NT2/D1 (cell line): ENCODE measurements at regions not wholly inside any gene's neighbourhood (a gene's known extent, or its start where the extent isn't known, plus 50 kb on each side); places are given as distances from the start of the nearest gene placed in this dataset.
"Not testable (repeated sequence)": the region's sequence is repeated elsewhere in the genome, so short reads cannot be mapped to it uniquely, and the experiment has no call there.

Source experiments
- DNase-seq: peaks from one replicate; pipeline ENCODE4 v3.0.0-alpha.2; 2011; ENCODE audit warnings: low read depth, low spot score
- H3K27me3 ChIP-seq: 2 replicates; pipeline ENCODE4 v1.6.0; 2011; ENCODE audit warnings: mild to moderate bottlenecking; ENCODE audit not compliant: insufficient read length, insufficient read depth
- H3K36me3 ChIP-seq: 2 replicates; pipeline ENCODE4 v1.6.1; 2011; ENCODE audit warnings: mild to moderate bottlenecking, low read length, mixed read lengths; ENCODE audit not compliant: insufficient read depth, insufficient read length
- H3K4me1 ChIP-seq: 2 replicates; pipeline ENCODE4 v1.5.1; 2011; ENCODE audit not compliant: insufficient read depth, insufficient read length
- H3K4me3 ChIP-seq: 2 replicates; pipeline ENCODE4 v1.5.1; 2011; ENCODE audit warnings: low read depth; ENCODE audit not compliant: insufficient read length
- H3K9ac ChIP-seq: 2 replicates; pipeline ENCODE4 v1.6.0; 2011; ENCODE audit warnings: low read depth; ENCODE audit not compliant: insufficient read length
- H3K9me3 ChIP-seq: 2 replicates; pipeline ENCODE4 v1.5.1; 2011; ENCODE audit warnings: mild to moderate bottlenecking, low read length; ENCODE audit not compliant: insufficient read depth
- SUZ12 ChIP-seq: IDR thresholded peaks from 2 replicates; pipeline ENCODE4 v1.6.1; 2011; ENCODE audit not compliant: insufficient read length, insufficient read depth; ENCODE audit errors: extremely low read depth
- YY1 ChIP-seq: IDR thresholded peaks from 2 replicates; pipeline ENCODE4 v1.6.1; 2011; ENCODE audit not compliant: insufficient read length, insufficient read depth
- ZNF274 ChIP-seq: IDR thresholded peaks from 2 replicates; pipeline ENCODE4 v1.6.1; 2011; ENCODE audit warnings: mild to moderate bottlenecking, low read depth, low read length

DNA sequence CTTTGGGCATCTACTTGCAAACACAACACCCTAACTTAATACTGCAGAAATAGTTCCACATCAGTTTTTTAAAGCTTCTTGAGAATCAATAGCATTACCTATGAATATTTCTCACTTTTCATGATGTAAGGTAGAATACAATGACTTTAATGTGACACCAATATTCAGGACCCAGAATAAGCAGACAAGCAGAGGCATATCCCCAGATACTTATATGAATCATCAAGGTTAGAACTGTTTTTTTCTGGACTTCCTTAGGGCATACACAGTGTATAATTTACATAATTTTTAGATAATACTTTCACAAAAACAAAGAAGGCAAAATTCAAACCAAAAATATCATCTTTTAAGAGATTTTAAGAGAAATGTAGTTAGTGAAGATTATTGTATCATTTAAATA lies 885.8 kb downstream of the FSCB start:
- Histone ChIP-seq H3K27me3 (no peaks in the 10 kb centered on the region), H3K36me3 (no peaks in the 10 kb centered on the region), H3K4me3 (no peak overlapping the region), H3K9ac (no peak overlapping the region), H3K9me3 (peaks cover 6% of the 10 kb centered on the region), H3K4me1 (no peaks in the 10 kb centered on the region)
- DNase-seq = no peak
- no peak for TF ChIP-seq ZNF274
- no peak for TF ChIP-seq YY1
- TF ChIP-seq SUZ12 = no peak

DNA sequence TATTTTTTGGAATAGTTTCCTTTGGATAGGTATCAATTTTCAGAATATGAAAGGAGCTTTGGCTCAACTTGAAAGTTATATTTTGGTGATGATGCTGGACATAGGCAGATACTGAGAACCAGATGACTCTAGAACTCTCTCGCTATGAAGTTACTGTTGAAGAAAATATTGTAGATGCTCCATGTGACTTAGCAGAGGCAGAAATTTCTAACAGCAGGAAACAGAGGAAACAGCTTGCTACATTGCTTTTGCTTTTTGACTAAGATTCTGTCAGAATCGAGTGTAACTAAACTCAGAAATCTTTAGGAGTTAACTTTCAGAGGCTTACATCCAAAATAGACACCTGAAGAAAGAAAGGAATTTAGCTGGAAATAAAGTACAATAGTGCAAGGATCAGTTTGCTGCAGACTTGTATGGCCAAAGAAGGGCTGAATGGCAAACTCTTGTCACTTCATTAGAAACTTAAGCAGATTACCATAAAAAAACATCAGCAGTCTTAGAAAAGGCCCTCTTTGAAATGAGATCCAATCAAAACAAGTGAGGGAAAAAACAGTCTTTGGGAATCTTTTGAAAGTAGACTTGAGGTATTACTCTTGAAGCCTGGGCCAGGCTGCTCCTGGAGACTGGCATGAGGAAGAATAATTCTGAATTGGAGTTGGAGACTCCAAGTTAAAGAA lies 911.8 kb downstream of the FSCB start:
- Histone ChIP-seq H3K4me1 (no peaks in the 10 kb centered on the region), H3K36me3 (no peaks in the 10 kb centered on the region), H3K27me3 (no peaks in the 10 kb centered on the region), H3K9me3 (no peaks in the 10 kb centered on the region), H3K4me3 (no peak overlapping the region), H3K9ac (no peak overlapping the region)
- TF ChIP-seq ZNF274 (no peak), SUZ12 (no peak), YY1 (no peak)
- no peak for DNase-seq

DNA sequence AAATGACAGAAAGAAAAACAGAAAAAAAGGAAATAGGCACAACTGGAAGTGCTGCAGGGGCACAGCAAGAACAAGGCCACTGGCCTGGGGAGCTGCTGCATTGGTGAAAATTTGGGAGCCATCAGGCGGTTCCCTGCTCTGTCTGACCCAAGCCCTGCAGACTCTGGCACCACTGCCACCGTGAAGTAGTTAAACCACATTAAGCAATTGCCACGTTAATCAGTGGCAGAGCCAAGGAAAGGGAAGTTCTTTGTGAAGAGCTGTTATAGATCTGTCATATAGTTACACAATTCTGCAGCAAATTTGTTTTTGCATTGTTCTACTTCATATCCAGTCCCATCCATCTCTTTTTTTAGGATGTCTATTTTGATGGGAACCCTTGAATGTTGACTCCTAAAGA lies 915.3 kb downstream of the FSCB start:
- no peaks in the 10 kb centered on the region for H3K27me3 ChIP-seq
- H3K4me3 ChIP-seq = no peak overlapping the region
- H3K36me3 ChIP-seq = no peaks in the 10 kb centered on the region
- DNase-seq = no peak
- no peaks in the 10 kb centered on the region for H3K9me3 ChIP-seq
- no peak overlapping the region for H3K9ac ChIP-seq
- no peaks in the 10 kb centered on the region for H3K4me1 ChIP-seq
- no peak for TF ChIP-seq SUZ12
- no peak for TF ChIP-seq ZNF274
- TF ChIP-seq YY1 = no peak

DNA sequence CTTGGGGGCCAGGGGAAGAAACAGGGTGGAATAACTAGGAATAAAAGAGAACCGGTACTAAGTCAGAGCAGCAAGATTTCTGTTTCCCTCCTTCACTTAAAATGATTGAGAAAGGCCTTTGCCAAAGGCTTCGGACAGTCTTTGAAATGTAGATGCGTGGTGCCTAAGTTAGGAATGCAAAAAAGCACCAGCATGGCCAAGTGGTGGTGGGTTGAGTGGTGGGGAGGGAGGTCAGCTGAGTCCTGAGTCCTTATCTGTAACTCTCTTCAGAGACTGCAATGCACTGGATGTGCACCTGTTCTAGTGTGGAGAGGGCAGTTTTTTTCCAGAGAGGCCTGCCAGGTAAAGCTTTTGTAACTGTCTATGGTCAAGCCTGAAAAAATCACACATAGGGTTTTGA lies 919.9 kb downstream of the FSCB start:
- DNase-seq = no peak
- Histone ChIP-seq H3K4me3 (no peak overlapping the region), H3K36me3 (no peaks in the 10 kb centered on the region), H3K4me1 (no peaks in the 10 kb centered on the region), H3K9me3 (no peaks in the 10 kb centered on the region), H3K27me3 (no peaks in the 10 kb centered on the region), H3K9ac (no peak overlapping the region)
- no peak for TF ChIP-seq YY1
- TF ChIP-seq SUZ12 = no peak
- TF ChIP-seq ZNF274 = no peak

DNA sequence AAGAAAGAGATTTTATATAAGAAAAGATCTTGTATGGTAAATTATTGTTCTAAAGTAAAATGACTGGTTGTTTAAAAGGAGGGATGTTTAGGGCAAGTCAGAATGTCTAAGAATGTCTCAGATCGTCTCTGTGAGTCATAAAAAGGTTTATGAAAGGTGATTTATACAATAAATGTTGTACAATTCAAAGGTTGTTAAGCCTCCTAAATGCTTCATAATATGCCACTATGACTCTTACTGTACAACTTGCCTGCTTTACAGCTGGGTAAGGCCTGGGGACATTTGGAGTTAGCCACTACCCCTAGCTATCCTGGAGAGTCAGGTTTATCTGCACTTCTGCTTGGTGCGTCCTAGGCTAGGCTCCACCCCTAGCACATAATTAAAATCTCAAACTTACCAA lies 927.4 kb downstream of the FSCB start:
- TF ChIP-seq SUZ12 (no peak), ZNF274 (no peak), YY1 (no peak)
- Histone ChIP-seq H3K9me3 (0 out of 2 replicates have a peak, but pooled peaks cover 7% of the 10 kb centered on the region), H3K4me3 (no peak overlapping the region), H3K27me3 (no peaks in the 10 kb centered on the region), H3K4me1 (no peaks in the 10 kb centered on the region), H3K36me3 (no peaks in the 10 kb centered on the region), H3K9ac (no peak overlapping the region)
- DNase-seq = no peak

DNA sequence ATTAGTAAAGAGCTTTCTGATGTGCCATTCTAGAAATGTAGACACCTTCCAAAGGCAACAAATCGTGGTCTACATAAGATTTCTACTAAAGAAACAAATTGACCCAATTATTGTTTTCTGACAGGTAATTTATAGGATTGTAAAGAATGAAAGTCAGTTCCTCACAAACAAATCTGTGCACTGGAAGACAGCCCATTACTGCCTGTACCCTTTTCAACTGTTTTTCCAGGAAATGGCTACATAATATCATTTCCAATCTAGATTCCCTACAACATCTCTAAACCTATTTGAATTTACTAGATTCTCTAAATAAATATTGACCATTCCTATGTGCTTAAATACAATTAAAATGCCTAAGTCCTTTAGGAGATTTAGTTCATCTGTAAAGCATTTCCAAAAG lies 939.1 kb downstream of the FSCB start:
- no peak overlapping the region for H3K4me3 ChIP-seq
- no peak for DNase-seq

DNA sequence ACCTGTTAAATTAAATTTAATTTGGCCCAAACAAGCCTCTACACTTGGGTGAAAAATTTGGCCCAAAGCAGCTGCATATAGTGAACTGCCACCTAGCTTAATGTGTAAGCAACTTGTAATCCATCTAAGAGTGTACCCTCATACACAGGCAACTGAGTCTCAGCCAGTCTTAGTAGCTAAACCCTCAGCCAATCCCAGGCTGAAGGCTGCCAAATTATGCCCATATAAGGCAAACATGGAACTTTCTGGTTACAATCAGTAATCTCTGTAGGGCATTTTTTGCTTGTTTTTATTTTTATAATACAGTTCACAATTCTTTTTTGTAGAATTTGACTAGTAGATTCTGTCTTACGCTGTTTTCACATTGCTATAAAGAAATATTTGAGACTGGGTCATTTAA lies 958.7 kb downstream of the FSCB start:
- H3K4me3 ChIP-seq = no peak overlapping the region
- TF ChIP-seq SUZ12 = no peak
- no peak for TF ChIP-seq ZNF274
- no peak for TF ChIP-seq YY1
- DNase-seq = no peak
- no peaks in the 10 kb centered on the region for H3K4me1 ChIP-seq
- H3K27me3 ChIP-seq = no peaks in the 10 kb centered on the region
- H3K9me3 ChIP-seq = no peaks in the 10 kb centered on the region
- H3K9ac ChIP-seq = no peak overlapping the region
- no peaks in the 10 kb centered on the region for H3K36me3 ChIP-seq

More for the DNA sequence above, 939.1 kb downstream of the FSCB start:
- H3K9me3 ChIP-seq = no peaks in the 10 kb centered on the region
- H3K27me3 ChIP-seq = no peaks in the 10 kb centered on the region
- TF ChIP-seq YY1 = no peak
- TF ChIP-seq ZNF274 = no peak
- TF ChIP-seq SUZ12 = no peak
- H3K4me1 ChIP-seq = no peaks in the 10 kb centered on the region
- H3K9ac ChIP-seq = no peak overlapping the region
- H3K36me3 ChIP-seq = no peaks in the 10 kb centered on the region

DNA sequence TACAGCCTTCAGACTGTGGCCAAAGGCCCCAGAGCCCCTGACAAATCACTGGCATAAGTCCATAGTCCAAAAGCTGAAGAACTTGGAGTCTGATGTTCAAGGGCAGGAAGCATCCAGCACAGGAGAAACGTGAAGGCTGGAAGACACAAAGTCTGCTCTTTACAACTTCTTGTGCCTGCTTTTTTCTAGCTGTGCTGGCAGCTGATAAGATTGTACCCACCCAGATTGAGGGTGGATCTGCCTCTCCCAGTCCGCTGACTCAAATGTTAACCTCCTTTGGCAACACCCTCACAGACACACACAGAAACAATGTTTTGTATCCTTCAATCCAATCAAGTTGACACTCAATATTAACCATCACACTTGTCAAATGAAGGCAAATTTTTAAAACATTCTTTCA lies 959.5 kb downstream of the FSCB start:
- not testable (repeated sequence) for H3K4me1 ChIP-seq, DNase-seq, H3K27me3 ChIP-seq, H3K9me3 ChIP-seq, H3K4me3 ChIP-seq, H3K9ac ChIP-seq, H3K36me3 ChIP-seq
